NCI-H2081 (cell line): ENCODE measurements at regions not wholly inside any gene's neighbourhood (a gene's known extent, or its start where the extent isn't known, plus 50 kb on each side); places are given as distances from the start of the nearest gene placed in this dataset.
A peak's percentile ranks its signal among the peaks of the same experiment; 100 is the strongest.

Source experiments
- DNase-seq, 2 experiments: peaks; one replicate each; lab custom pipeline; 2025; lab: John Stamatoyannopoulos, UW

DNA sequence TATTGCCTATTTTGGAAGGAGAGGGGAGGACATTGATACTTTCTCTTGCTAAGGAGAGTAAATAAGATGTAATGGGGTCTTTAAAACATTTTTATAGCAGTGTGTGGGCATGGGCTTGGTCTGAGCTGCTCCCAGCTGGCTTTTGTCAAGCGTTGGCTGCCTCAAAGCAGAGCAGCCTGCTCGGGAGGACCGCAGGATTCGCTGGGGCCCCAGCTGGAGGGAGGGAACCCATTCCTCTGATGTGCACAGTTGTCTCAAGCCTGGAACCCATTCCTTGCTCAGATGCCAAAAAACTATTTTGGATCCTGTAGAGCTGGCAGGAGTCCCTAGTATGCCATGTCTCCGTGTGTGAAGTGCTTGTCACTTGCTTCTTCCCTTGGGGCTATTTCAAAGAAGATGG is 59.4 kb upstream of the RMDN2 start:
- no peak for DNase-seq

DNA sequence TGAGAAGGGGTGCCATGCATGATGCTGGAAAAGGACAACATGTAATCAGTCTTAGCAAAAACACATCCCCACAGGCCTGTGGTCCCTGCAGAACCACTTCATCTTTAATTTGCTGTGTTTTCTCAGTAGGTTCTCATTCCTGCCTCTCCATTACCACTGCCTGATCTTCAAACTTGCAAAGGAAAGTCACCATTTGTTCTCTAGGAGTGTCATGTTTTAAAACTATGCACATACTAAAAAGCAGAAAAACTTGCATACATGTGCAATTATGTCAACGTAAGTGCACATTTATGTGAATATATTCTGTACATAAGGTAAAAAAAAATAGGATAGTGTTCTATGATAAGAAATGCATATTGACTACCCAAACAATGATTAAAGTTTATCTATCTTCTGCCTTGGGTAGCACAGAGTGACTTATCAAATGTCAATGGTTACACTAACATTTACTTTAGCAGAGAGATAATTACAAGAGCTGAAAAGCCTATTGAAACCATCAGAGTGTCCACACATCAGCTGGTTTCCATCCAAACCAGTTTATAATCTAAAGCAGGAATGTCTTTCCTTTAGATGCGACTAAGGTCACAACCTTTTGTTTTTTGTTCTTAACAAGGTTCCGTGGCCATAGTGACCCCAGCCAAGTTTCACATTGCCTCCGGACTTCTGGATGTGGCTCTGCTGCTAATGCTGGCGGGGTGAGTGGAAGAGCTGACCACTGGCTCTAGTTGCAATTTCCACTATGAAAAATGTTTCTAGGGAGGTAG is 58.7 kb upstream of the RMDN2 start:
- no peak for DNase-seq

DNA sequence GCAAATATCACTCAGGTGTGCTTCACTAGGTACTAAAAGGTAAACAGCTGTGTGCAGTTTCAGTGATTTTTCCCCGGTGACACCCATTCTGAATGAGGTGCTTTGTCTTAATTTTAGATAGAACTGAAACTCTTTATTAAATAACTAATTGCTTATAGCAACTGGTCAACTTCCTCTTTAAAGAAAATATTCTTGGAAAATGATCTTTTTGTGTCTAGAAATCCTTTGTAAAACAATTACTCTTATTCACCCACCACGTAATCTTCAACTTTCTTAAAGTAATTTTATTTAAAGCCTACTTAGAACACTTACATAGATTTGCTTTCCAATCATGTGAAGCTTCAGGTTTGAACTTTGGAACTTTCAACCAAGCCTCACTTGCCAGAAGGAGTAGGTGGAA is 57.9 kb upstream of the RMDN2 start:
- DNase-seq: no peak

DNA sequence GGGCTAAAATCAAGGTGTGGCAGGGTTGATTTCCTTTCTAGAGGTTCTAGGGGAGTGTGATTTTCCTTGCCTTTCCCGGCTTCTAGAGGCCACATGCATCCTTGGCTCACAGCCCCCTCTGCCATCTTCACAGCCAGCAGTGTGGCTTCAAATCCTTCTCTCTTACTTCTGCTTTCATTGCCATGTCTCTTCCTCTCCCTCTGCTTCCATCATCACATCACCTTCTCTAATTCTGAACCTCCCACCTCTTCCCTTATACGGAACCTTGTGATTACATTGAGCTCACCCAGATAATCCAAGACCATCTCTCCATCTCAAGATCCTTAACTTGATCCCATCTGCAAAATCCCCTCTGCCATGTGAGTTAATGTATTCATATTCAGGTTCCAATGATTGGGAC is 56.2 kb upstream of the RMDN2 start:
- DNase-seq: no peak

DNA sequence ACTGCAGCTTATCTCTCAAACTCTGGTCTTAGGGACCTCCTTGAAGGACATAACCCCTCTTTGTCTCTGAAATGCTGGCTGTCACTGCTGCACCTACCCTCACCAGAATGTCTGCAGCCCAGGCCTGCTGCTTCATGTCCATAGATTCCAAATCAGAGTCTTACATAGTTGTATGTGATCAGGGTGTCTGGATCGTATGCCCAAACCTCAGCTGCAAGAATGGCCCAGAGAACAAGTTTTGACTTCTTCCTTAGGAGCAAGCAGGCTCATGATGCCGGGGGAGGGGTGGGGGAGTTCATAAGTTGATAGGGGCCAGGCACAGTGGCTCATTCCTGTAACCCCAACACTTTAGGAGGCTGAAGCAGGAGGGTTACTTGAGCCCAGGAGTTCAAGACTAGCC is 55.8 kb upstream of the RMDN2 start:
- DNase-seq: no peak

DNA sequence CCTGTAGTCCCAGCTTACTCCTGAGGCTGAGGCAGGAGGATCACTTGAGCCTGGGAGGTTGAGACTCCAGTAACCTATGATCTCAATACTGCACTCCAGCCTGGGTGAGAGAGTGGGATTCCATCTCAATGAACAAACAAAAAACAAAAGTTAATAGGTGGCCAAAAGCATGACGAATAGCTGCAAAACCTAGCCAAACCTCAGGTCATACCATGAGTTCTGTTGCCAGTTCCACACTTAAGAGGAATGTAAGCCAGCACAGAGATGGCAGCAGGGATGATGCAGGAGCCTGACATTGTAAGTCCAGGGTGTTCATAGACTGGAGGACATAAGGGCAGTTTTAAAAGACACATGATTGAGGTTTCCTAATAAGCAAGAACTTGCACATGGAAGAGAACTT is 55.3 kb upstream of the RMDN2 start:
- no peak for DNase-seq

DNA sequence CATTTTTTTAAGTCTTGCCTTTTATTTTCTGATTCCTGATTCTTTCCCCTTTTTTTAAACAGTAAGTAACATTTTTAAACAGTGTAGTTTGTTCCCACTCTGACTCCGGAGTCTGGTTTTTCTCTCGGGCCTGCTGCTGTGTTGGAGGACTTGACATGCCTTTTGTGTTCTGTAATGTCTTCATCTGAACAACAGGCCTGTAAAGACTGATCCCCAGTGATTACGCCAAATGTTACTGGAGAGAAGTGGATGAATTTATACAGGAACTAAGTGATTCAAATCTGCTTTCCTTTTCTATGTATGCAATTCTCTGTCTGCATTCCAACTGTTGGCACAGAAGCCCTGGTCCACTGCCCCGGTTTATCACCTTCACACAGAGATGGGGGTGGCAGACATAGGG is 54.3 kb upstream of the RMDN2 start:
- DNase-seq: no peak

DNA sequence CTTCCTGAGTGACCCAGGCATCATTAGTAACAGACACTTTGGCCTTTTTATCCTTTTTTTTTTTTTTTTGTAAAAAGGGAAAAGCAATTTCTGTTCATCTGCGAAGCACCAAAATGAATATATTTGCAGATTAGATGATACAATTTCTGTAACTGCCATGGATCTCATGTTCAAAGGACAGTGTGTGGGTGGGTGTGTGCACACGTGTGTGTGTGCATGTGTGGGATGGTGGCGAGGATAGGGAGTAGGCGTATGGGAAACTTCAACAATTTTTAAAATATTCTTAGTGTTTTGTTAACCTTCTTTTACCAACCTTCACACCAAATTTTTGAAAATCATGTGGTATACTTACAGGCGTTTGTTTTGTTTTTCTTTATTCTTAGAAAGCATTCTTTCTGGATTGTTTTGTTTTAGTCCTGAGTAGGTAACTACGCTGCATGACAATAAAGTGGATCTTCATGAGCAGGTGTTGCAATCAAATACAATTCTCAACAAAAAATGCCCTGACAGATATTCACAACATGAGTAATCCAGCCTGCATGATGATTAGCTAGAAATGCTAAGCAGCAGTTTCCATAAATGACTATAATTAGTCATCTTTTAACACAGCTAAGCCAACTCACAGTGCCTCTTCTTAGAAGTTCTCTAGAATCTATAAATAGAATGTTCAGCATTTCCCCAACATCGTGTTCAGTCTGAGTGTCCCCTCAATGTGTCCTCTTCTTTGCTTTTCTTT is 53.5 kb upstream of the RMDN2 start:
- DNase-seq: peak in 1 of 2 experiments; percentile 16

DNA sequence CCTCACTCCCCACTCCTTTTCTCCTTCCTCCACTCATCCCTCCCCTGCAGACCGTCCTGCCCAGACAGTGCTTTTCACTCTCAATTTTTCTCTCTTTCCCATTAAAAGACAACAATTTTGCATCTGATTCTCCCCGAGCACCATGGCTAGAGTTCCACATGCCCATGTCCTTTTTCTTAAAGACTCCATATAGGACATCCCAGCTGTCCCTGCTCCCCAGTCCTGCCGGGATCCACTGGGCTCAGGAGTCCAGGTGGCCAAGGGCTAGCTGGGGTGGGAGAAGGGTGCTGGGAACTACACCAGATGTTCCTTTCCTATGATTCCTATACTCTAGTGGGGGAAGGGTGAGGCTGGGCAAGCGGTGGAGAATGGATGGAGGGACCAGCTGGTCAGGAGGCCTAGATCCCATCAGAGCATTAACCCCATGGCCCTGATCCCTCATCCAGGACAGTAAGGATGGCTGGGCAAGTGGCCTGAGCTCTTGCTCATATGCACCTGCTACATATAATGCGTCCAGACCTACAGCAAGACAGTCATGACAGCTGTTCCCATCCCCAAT is 52.8 kb upstream of the RMDN2 start:
- no peak for DNase-seq

DNA sequence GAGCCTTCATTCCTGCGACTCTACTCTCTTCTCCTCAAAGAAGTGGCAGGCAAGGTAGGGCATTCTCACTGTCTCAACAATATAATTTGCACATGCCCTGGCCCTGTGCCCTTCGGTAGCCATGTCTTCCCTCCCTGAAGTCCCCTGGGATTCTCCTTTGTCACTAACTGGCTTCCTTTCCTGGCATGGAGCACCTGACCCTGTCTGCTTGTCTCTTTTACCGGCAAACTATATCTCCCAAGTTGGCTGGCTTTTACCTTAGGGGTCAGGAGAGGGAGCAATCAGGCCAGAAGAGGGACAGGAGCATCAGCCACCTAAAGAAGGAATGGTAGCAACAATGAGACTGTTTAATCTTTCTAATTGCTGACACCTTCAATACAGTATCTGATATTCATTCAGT is 51.9 kb upstream of the RMDN2 start:
- peak in 1 of 2 experiments; percentile 14 for DNase-seq

DNA sequence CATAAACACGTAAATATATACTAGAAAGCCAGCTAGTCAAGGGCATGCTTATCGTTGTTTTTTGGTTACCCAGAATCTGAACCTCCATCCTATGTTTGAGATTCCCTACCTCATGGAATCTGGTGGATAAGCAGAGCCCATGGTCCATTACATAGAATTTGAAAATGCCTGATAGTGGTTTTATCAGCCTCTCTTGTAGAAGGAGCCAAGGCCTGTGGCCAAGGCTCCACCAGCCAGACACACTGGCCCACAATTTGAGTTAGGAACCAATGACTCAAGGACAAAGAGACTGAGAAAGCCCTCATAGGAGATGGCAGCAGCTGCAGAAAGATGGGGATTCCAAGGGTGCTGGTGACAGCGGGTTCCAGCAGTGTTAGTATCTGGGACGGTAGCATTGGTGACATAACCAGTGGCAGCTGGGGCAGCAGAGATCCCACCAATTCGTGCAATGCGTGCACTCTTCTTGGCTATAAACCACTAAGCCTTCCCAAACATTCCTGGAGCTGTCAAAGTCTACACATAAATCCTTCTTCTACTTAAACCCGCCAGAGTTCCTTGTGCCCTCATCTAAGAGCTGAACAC is 51.2 kb upstream of the RMDN2 start:
- DNase-seq: no peak

DNA sequence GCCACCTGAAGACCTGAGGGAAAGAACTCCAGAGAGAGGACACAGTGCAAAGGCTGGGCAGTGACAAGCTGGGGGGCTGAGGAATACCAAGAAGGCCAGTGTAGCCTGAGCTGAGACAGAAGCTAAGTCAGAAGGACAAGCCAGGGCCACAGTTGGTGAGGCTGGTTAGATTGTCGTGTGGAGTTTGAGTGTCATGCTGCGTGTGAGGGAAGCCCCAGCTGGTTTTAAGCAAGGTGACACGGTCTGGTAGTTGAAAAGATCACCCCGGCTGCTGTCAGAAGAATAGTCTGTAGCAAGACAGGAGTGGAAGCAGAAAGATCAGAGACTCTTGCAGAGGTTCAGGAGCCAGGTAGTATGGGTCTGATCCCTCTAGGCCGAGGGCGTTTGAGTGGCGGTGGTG is 50.6 kb upstream of the RMDN2 start:
- no peak for DNase-seq
